ENCODE measurements at regions not wholly inside any gene's neighbourhood (a gene's known extent, or its start where the extent isn't known, plus 50 kb on each side); places are given as distances from the start of the nearest gene placed in this dataset.

GRCh38 chr22:33124471-33124870 lies 66.3 kb upstream of the SYN3 start:
- TF ChIP-seq RAD21 (IDR thresholded peaks at IDR 0.05; ENCODE audit: insufficient read depth, low read depth, low read length) (no peak), CHD4 (IDR thresholded peaks at IDR 0.05) (no peak), CTCF (IDR thresholded peaks at IDR 0.05 in 2 of 3, conservative IDR thresholded peaks at IDR 0.05 in 1 of 3; ENCODE audit: control insufficient read depth in 2 of 3, extremely low read depth in 1 of 3, insufficient read depth in 1 of 3, low read depth in 3 of 3, low read length in 3 of 3) (no peak)
